ENCODE measurements at regions not wholly inside any gene's neighbourhood (a gene's known extent, or its start where the extent isn't known, plus 50 kb on each side); places are given as distances from the start of the nearest gene placed in this dataset.

GRCh38 chr21:18603261-18603660, 199.7 kb upstream of the TMPRSS15 start:
- no peaks in the 10 kb centered on the region for H3K36me3 Mint-ChIP-seq
- intact Hi-C loops (cut with micrococcal nuclease), result no loop called here
- Histone ChIP-seq H3K4me3 (ENCODE audit: low read length) (no peak overlapping the region), H3K4me1 (ENCODE audit: control insufficient read depth in 2 of 2, insufficient read depth in 2 of 2, low read length in 2 of 2) (no peaks in the 10 kb centered on the region), H3K27ac (ENCODE audit: low read depth, low read length) (no peak overlapping the region), H3K36me3 (ENCODE audit: control insufficient read depth in 2 of 3, insufficient read depth in 3 of 3, low read length in 3 of 3) (no peaks in the 10 kb centered on the region), H3K27me3 (ENCODE audit: control insufficient read depth in 2 of 2, insufficient read depth in 2 of 2, low read length in 2 of 2) (no peaks in the 10 kb centered on the region), H3K9me3 (ENCODE audit: control insufficient read depth in 2 of 3, low read length in 3 of 3) (no peaks in the 10 kb centered on the region)
- no peak overlapping the region for H3K27ac Mint-ChIP-seq
- ChIA-PET CTCF (no interaction called here), POLR2A (no interaction called here)
- no peak overlapping the region for H3K4me3 Mint-ChIP-seq
- DNase-seq (no peak), ATAC-seq (no peak)
- peaks cover 0 to 11% (median 4%) of the 10 kb centered on the region in 11 donors for H3K9me3 Mint-ChIP-seq
- H3K4me1 Mint-ChIP-seq, result no peaks in the 10 kb centered on the region
- H3K27me3 Mint-ChIP-seq, result no peaks in the 10 kb centered on the region

- Mint-ChIP-seq H3K9me3 (peaks cover 0 to 11% (median 2%) of the 10 kb centered on the region in 11 donors), H3K4me3 (no peak overlapping the region), H3K36me3 (no peaks in the 10 kb centered on the region), H3K27me3 (no peaks in the 10 kb centered on the region), H3K27ac (no peak overlapping the region), H3K4me1 (no peaks in the 10 kb centered on the region)
- intact Hi-C loops (cut with micrococcal nuclease), result no loop called here
- Histone ChIP-seq H3K27me3 (ENCODE audit: control insufficient read depth in 2 of 2, insufficient read depth in 2 of 2, low read length in 2 of 2) (no peaks in the 10 kb centered on the region), H3K4me3 (ENCODE audit: low read length) (no peak overlapping the region), H3K4me1 (ENCODE audit: control insufficient read depth in 2 of 2, insufficient read depth in 2 of 2, low read length in 2 of 2) (no peaks in the 10 kb centered on the region), H3K9me3 (ENCODE audit: control insufficient read depth in 2 of 3, low read length in 3 of 3) (no peaks in the 10 kb centered on the region), H3K27ac (ENCODE audit: low read depth, low read length) (no peak overlapping the region), H3K36me3 (ENCODE audit: control insufficient read depth in 2 of 3, insufficient read depth in 3 of 3, low read length in 3 of 3) (no peaks in the 10 kb centered on the region)
- ATAC-seq, result no peak
- POLR2A ChIA-PET, result no interaction called here
- no peak for DNase-seq
- CTCF ChIA-PET, result no interaction called here
These were observed 200.4 kb upstream of the TMPRSS15 start for GRCh38 chr21:18603980-18604379.

- Histone ChIP-seq H3K27ac (ENCODE audit: low read depth, low read length) (no peak overlapping the region), H3K4me1 (ENCODE audit: control insufficient read depth in 2 of 2, insufficient read depth in 2 of 2, low read length in 2 of 2) (no peaks in the 10 kb centered on the region), H3K4me3 (ENCODE audit: low read length) (no peak overlapping the region), H3K27me3 (ENCODE audit: control insufficient read depth in 2 of 2, insufficient read depth in 2 of 2, low read length in 2 of 2) (no peaks in the 10 kb centered on the region), H3K36me3 (ENCODE audit: control insufficient read depth in 2 of 3, insufficient read depth in 3 of 3, low read length in 3 of 3) (no peaks in the 10 kb centered on the region), H3K9me3 (ENCODE audit: control insufficient read depth in 2 of 3, low read length in 3 of 3) (no peaks in the 10 kb centered on the region)
- no peaks in the 10 kb centered on the region for H3K36me3 Mint-ChIP-seq
- H3K9me3 Mint-ChIP-seq, result peaks cover 0 to 6% (median 0%) of the 10 kb centered on the region in 11 donors
- H3K27me3 Mint-ChIP-seq, result no peaks in the 10 kb centered on the region
- H3K4me3 Mint-ChIP-seq, result no peak overlapping the region
- ChIA-PET CTCF (no interaction called here), POLR2A (no interaction called here)
- ATAC-seq, result no peak
- H3K27ac Mint-ChIP-seq, result no peak overlapping the region
- H3K4me1 Mint-ChIP-seq, result no peaks in the 10 kb centered on the region
- intact Hi-C loops (cut with micrococcal nuclease), result no loop called here
- DNase-seq, result no peak
These were observed 204.6 kb upstream of the TMPRSS15 start for GRCh38 chr21:18608226-18608625.

GRCh38 chr21:18614303-18614702, 210.7 kb upstream of the TMPRSS15 start:
- no peaks in the 10 kb centered on the region for H3K36me3 Mint-ChIP-seq
- POLR2A ChIA-PET, result no interaction called here
- no peaks in the 10 kb centered on the region for H3K9me3 ChIP-seq (ENCODE audit: control insufficient read depth in 2 of 3, low read length in 3 of 3)
- H3K27ac ChIP-seq (ENCODE audit: low read depth, low read length), result no peak overlapping the region
- intact Hi-C loops (cut with micrococcal nuclease), result no loop called here
- no peak overlapping the region for H3K4me3 ChIP-seq (ENCODE audit: low read length)
- no peaks in the 10 kb centered on the region for H3K27me3 ChIP-seq (ENCODE audit: control insufficient read depth in 2 of 2, insufficient read depth in 2 of 2, low read length in 2 of 2)
- H3K9me3 Mint-ChIP-seq, result peaks cover 0 to 12% (median 0%) of the 10 kb centered on the region in 11 donors
- no peaks in the 10 kb centered on the region for H3K4me1 ChIP-seq (ENCODE audit: control insufficient read depth in 2 of 2, insufficient read depth in 2 of 2, low read length in 2 of 2)
- H3K27me3 Mint-ChIP-seq, result no peaks in the 10 kb centered on the region
- no peak overlapping the region for H3K4me3 Mint-ChIP-seq
- no peaks in the 10 kb centered on the region for H3K4me1 Mint-ChIP-seq
- no peak overlapping the region for H3K27ac Mint-ChIP-seq
- no peaks in the 10 kb centered on the region for H3K36me3 ChIP-seq (ENCODE audit: control insufficient read depth in 2 of 3, insufficient read depth in 3 of 3, low read length in 3 of 3)
- ATAC-seq (no peak), DNase-seq (no peak)
- CTCF ChIA-PET, result no interaction called here

GRCh38 chr21:18617291-18617690, 213.7 kb upstream of the TMPRSS15 start:
- Histone ChIP-seq H3K27me3 (ENCODE audit: control insufficient read depth in 2 of 2, insufficient read depth in 2 of 2, low read length in 2 of 2) (no peaks in the 10 kb centered on the region), H3K4me3 (ENCODE audit: low read length) (no peak overlapping the region), H3K36me3 (ENCODE audit: control insufficient read depth in 2 of 3, insufficient read depth in 3 of 3, low read length in 3 of 3) (no peaks in the 10 kb centered on the region), H3K9me3 (ENCODE audit: control insufficient read depth in 2 of 3, low read length in 3 of 3) (no peaks in the 10 kb centered on the region), H3K4me1 (ENCODE audit: control insufficient read depth in 2 of 2, insufficient read depth in 2 of 2, low read length in 2 of 2) (no peaks in the 10 kb centered on the region), H3K27ac (ENCODE audit: low read depth, low read length) (no peak overlapping the region)
- H3K27me3 Mint-ChIP-seq, result no peaks in the 10 kb centered on the region
- no peak for DNase-seq
- CTCF ChIA-PET, result no interaction called here
- no peaks in the 10 kb centered on the region for H3K4me1 Mint-ChIP-seq
- no peak overlapping the region for H3K4me3 Mint-ChIP-seq
- intact Hi-C loops (cut with micrococcal nuclease), result no loop called here
- H3K9me3 Mint-ChIP-seq, result peaks cover 0 to 13% (median 2%) of the 10 kb centered on the region in 11 donors
- POLR2A ChIA-PET, result no interaction called here
- no peaks in the 10 kb centered on the region for H3K36me3 Mint-ChIP-seq
- H3K27ac Mint-ChIP-seq, result no peak overlapping the region
- ATAC-seq, result no peak

- H3K36me3 ChIP-seq (ENCODE audit: control insufficient read depth in 2 of 3, insufficient read depth in 3 of 3, low read length in 3 of 3), result no peaks in the 10 kb centered on the region
- H3K4me3 ChIP-seq (ENCODE audit: low read length), result no peak overlapping the region
- H3K9me3 ChIP-seq (ENCODE audit: control insufficient read depth in 2 of 3, low read length in 3 of 3), result no peaks in the 10 kb centered on the region
- Mint-ChIP-seq H3K9me3 (peaks cover 0 to 27% (median 0%) of the 10 kb centered on the region in 11 donors), H3K4me1 (no peaks in the 10 kb centered on the region), H3K27me3 (no peaks in the 10 kb centered on the region), H3K36me3 (no peaks in the 10 kb centered on the region), H3K4me3 (no peak overlapping the region), H3K27ac (no peak overlapping the region)
- ATAC-seq (no peak), DNase-seq (no peak)
- intact Hi-C loops (cut with micrococcal nuclease), result no loop called here
- no peaks in the 10 kb centered on the region for H3K4me1 ChIP-seq (ENCODE audit: control insufficient read depth in 2 of 2, insufficient read depth in 2 of 2, low read length in 2 of 2)
- no peaks in the 10 kb centered on the region for H3K27me3 ChIP-seq (ENCODE audit: control insufficient read depth in 2 of 2, insufficient read depth in 2 of 2, low read length in 2 of 2)
- ChIA-PET CTCF (no interaction called here), POLR2A (no interaction called here)
- no peak overlapping the region for H3K27ac ChIP-seq (ENCODE audit: low read depth, low read length)
These were observed 216.9 kb upstream of the TMPRSS15 start for GRCh38 chr21:18620436-18620835.

GRCh38 chr21:18622383-18622782, 218.8 kb upstream of the TMPRSS15 start:
- no peaks in the 10 kb centered on the region for H3K4me1 ChIP-seq (ENCODE audit: control insufficient read depth in 2 of 2, insufficient read depth in 2 of 2, low read length in 2 of 2)
- Mint-ChIP-seq H3K9me3 (peaks cover 0 to 30% (median 0%) of the 10 kb centered on the region in 11 donors), H3K4me3 (no peak overlapping the region), H3K27me3 (no peaks in the 10 kb centered on the region), H3K36me3 (no peaks in the 10 kb centered on the region), H3K27ac (no peak overlapping the region), H3K4me1 (no peaks in the 10 kb centered on the region)
- no peak overlapping the region for H3K27ac ChIP-seq (ENCODE audit: low read depth, low read length)
- intact Hi-C loops (cut with micrococcal nuclease), result no loop called here
- H3K4me3 ChIP-seq (ENCODE audit: low read length), result no peak overlapping the region
- ChIA-PET POLR2A (no interaction called here), CTCF (no interaction called here)
- H3K9me3 ChIP-seq (ENCODE audit: control insufficient read depth in 2 of 3, low read length in 3 of 3), result no peaks in the 10 kb centered on the region
- no peaks in the 10 kb centered on the region for H3K36me3 ChIP-seq (ENCODE audit: control insufficient read depth in 2 of 3, insufficient read depth in 3 of 3, low read length in 3 of 3)
- DNase-seq, result no peak
- H3K27me3 ChIP-seq (ENCODE audit: control insufficient read depth in 2 of 2, insufficient read depth in 2 of 2, low read length in 2 of 2), result no peaks in the 10 kb centered on the region
- ATAC-seq, result no peak
